ENCODE measurements at regions not wholly inside any gene's neighbourhood (a gene's known extent, or its start where the extent isn't known, plus 50 kb on each side); places are given as distances from the start of the nearest gene placed in this dataset.

DNA sequence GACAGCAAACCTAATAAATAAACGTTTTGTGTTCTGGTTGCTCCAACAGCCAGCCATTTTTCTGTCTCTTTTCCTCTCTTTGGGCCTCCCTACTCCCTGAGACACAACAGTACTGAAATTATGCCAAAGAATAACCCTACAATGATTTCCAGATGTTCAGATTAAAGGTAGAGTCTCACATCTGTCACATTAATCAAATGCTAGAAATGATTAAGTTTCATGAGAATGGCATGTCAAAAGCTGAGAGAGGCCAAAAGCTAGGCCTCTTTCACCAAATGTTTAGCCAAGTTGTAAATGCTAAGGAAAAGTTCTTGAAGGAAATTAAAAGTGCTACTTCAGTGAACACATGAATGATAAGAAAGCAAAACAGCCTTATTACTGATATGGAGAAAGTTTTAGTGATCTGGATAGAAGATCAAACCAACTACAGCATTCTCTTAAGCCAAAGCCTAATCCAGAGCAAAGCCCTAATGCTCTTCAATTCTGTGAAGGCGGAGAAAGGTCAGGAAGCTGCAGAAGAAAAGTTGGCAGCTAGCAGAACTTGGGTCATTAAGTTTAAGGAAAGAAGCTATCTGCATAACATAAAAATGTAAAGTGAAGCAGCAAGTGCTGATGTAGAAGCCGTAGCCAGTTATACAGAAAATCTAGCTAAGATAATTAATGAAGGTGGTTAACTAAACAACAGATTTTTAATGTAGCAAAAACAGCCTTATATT is 182.1 kb upstream of the NUDT6 start:
- DNase-seq, result no peak

DNA sequence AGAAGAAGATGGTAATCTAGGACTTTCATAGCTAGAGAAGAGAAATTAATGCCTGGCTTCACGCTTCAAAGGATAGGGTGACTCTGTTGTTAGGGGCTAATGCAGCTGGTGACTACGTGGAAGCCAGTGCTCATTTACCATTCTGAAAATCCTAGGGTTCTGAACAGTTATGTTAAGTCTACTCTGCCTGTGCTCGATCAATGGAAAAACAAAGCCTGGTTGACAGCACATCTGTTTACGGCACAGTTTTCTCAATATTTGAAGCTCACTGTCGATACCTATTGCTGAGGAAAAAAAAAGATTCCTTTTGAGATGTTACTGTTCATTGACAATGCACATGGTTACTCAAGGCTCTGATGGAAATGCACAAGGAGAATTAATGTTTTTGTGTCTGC is 182.6 kb upstream of the NUDT6 start:
- DNase-seq, result no peak

DNA sequence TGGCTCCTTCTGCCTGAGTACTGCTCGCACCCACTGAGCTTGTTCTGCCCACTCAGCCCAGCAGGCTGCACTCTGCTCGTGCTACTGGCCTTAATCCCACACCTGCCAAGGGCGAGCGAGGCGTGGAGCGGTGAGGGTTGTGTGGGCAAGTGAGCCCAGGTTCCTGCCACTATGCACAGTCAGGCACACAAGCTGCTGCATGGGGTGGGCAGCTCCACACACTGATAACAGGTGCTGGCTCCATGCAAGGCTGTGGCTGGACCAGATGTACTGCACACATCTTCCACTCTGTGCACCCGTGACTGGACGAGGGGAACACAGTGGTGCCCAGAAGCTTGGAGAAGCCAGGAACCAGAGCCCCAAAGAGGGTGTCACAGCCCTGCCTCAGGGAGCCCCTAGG is 184.3 kb upstream of the NUDT6 start:
- DNase-seq, result no peak

DNA sequence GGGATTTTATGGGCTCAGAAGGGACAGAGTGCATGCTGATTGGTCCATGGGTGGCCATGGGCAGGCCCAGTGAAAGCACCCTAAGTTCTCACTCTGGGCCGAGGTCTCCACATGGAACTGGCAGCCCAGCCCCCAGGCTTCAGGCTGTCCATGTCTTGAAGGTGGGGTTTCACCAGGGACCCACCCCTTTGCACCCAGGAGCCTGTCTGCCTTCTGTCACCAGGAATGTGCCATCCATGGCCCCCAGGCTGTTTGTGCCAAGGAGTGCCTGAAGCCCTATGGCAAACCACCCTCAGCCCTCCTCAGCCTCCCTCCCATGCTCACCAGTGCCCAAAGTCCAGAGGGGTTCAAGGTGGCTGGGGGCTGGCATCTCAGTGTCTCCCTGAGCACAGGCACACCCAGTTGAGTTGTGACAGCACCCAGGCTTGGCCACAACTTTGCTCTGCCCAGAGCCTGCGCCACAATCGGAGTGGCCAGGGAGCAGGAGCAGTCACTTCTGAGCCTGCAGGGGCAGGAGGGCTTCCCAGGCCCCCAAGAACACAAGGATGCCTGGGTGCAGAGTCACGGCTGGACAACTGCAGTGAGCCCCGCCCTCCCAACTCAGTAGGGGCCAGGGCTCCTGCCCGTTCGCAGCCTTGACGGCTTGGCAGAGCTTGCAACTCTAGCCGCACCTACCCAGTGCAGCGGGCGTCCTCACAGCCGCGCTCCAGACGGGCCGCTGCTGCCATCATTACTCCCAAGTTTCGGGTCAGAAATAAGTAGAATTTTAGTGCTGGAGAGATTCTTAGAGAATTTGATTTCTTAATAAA is 185.3 kb upstream of the NUDT6 start:
- no peak for DNase-seq

DNA sequence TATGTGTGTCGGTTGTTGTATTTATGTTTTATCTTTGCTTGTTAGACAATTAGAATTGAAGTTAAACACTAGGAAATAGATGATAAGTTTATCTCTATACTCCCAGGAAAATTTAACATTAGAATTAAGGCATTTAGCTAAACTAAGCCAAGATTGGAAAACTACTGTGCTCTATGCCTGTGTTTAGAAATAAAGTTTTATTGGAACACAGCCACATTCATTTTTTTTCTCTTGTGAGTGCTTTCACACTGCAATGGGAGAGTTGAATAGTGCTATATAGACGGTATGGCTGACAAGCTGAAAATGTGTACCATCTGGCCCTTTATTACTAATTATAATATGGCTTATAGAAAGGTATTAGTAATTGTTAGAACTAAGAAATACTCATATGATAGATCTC is 186.7 kb upstream of the NUDT6 start:
- DNase-seq, result no peak

DNA sequence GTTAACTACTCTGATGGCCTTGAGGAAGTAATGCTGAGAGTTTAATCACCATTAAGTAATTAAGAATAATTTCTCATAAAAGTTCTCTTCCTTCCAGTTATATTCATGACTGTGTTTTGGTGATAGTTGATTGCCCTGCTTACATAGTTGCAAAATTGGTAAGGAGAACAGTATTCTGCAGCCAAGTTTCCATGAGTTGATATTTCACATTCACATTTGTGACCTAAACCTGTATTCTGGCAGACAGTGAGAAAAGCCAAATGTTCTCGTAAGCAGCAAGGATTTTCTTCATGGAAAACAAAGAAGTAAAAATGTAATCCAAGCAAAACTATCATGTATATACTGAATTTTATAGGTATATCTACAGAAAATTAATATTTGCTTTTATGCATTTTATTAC is 187.8 kb upstream of the NUDT6 start:
- DNase-seq, result no peak

DNA sequence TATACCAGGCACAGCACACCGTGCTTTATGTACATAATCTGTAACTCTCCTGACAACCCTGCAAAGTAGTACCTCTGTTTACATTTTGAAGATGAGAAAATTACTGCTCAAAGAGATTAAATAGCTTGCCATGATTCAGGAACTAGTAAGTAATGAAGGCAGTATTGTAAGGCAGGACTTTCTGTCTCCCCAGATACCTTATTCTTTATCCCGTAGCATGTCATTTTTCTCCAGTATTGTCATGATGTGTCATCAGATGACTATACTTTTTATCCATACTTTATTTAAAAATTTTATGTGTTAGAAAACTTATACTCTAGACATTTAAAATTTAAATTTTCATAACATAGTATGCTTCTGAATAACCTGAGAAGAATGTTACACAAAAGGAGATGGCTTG is 188.3 kb upstream of the NUDT6 start:
- DNase-seq, result no peak

DNA sequence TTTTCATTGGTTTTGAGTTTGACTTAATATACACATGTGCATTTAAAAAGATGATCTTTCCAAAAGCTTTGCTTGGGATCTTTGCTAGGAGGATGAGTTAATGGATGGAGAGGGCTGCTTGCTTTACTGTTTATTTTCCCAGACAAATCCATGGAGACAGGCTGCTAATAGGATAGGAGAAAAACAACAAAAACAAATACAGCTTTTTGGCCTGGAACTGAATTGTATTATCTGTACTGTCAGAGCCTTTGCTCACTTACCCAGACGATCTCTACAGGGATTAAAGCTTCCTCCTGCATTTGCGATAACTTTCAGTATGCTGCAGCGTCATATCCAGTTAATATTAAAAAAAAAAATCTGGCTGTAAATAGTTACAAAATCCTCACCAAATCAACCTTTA is 190.8 kb upstream of the NUDT6 start:
- no peak for DNase-seq

DNA sequence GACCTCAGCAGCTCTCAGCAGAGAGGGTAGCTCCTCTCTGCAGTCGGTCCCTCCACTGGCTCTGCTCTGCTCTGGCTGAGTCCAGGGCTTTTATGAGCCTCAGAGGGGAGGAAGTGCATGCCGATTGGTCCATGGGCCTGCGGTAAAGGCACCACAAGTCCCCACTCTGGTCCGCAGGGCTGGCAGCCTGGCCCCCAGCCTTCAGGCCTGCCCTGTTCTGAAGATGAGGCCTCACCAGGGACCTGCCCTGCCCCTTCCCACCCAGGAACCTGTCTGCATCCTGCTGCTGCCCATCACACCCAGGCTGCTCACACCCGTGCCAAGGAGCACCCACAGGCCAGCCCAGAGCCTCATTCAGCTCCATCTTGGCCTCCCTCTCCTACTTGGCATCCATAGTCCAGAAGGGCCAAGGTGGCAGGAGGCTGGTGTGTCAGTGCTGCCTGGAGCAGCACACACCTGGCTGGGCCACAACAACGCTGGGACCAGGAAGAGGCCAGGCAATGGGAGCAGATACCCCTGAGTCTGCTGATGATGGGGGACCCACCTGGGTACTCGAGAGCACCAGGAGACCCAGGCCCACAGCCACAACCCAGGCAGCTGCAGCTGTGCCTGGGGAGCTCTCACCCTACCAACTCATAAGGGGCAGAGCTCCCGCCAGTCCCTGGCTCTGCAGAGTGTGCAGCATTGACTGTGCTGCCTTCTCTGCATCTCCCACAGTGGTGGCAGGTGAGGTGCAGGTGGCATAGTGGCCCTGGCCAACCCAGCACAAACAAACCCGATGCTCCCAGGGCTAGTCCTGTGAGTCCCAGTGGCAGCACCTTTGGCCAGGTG is 191.9 kb upstream of the NUDT6 start:
- DNase-seq, result no peak

DNA sequence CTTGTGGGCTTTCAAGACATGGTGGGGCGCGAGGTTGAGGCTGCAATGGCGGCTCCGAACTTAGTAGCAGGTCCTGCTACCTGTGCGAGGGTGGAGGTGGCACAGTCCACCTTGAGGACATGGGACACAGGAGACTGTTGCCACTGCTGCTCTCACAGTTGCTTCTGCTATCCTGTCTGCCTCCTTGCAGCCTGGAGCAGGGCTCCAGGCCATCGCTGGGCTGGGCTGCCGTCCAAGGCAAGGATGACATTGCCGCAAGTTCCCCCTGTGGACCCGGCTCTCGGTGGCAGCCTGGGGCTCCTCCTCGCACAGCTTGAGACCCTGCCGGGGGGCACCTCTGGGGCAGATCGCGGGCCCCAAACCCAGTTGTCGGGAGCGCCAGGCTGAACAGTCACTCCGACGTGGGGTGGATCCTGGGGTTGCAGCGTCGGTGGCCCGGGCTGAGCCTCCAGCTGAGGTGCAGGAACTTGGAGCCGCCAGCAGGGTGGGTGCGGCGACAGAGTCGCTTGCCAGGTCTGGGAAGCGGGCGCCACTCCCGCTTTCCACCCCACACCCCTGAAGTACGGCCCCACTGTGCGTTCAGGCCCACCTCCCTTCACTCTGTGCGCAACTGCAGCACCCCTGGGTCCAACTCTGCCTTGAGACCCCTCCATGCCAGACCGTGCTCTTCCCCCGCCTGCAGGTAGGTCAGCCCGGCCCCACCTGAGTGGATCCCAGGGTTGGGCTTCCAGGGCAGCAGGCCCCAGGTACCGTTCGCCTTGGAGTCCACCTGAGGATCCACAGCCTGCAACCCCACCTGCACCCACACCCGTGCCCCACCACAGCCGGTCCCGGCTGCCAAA is 192.7 kb upstream of the NUDT6 start:
- no peak for DNase-seq

DNA sequence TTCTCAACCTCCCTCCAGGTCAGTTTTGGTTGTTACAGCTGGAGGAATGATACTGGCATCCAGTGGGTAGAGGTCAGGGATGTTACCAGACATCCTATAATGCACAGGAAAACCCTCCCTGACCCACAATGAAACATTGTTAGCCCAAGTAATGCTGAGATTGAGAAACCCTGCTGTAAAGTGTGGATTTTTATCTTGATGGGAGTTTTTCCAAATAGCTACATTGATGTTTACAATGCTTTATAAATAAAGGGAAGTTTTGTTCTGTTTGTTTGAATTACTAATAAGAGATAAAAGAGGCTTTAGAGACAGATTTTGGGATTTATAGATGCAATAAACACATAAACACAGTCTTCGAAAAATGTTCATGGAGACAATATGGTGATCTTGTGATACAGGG is 194.0 kb upstream of the NUDT6 start:
- no peak for DNase-seq

DNA sequence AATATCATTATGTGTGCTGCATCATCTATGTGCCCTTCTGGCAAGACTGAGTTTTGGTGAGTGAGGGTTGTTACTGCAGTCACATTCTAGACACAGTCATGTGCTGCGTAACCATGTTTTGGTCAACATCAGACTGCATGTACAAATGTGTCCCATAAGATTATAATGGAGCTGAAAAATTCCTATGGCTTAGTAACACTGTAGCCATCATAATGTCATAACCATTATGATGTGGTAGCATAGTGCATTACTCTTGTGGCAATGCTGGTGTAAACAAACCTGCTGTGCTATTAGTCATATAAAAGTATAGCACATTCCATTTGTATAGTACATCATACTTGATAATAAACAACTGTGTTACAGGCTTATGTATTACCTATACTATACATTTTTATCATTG is 198.1 kb upstream of the NUDT6 start:
- DNase-seq, result no peak

DNA sequence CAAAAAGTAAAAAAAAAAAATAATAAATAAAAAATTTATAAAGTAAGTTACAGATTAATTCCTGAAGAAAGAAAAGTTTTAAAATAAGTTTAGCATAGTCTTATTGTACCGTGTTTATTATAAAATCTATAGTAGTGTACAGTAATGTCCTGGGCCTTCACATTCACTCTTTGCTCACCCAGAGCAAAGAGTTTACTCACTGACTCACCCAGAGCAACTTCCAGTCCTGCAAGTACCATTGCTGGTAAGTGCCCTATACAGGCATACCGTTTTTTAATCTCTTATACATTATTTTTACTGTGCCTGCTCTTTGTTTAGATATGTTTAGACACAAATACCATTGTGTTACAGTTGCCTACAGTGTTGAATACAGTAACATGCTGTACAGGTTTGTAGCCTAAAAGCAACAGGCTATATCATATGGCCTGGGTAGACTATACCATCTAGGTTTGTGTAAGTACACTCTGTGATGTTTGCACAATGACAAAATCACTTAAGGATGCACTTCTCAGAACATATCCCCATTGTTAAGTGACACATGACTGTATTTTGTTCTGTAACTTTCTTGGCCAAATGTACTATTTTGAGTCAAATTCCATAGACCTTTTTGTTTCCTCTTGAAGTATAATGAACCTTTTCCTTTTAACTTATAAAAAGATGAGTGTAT is 199.0 kb upstream of the NUDT6 start:
- DNase-seq, result no peak

DNA sequence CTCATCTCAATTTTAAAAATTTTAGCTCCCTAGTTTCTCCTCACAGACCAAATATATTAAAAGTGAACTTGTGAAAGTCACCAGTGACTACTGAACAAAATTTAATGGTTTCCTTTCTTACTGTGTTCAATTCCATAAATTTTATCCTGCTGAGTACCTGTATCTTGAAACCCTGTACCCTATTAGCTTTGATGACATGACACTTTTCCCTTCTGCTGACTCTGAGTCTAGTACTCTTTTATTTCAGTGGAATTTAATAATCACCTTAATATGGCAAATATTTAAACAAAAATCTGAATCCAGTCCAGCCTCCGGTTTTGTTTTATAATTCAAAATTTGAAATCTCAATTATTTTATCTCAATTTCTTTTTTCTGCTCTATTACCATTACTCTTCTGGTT is 203.1 kb upstream of the NUDT6 start:
- DNase-seq, result no peak

DNA sequence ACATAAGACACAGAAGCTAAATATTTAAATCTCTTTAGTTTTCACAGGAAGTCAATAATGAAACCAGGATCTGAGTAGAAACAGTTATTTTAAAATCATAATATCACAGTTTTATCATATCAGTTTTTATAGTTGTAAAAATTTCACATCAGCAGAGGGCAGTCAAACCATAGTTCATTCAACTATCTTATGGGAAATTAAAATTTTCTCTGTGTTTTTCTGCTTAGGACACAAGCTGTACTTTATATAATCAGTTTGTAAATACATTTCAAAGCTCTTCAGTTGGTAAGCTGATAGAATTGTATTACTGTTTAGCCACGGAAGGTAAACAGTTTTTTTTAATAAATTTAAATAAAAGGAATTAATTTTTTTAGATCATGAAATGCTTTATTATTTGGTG is 204.8 kb upstream of the NUDT6 start:
- DNase-seq, result peak; percentile 4

DNA sequence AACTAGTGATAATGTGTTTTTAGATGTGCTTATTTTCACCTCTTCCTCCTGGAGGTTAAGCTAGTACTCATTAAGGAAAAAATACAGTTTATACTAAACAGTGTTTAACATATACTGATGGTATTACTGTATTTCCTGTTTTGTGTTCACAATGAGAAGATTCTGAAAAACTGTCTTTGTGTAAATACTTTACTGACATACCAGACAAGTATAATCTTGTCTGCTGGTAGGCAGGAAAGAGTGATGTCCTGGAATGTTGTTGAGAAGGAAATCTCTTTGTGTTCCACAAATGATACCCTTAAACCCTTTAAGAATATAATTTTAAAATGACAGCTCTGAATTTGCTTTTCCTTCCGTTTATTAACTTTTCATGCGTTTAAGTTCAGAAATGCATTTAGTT is 205.5 kb upstream of the NUDT6 start:
- peak; percentile 5 for DNase-seq

DNA sequence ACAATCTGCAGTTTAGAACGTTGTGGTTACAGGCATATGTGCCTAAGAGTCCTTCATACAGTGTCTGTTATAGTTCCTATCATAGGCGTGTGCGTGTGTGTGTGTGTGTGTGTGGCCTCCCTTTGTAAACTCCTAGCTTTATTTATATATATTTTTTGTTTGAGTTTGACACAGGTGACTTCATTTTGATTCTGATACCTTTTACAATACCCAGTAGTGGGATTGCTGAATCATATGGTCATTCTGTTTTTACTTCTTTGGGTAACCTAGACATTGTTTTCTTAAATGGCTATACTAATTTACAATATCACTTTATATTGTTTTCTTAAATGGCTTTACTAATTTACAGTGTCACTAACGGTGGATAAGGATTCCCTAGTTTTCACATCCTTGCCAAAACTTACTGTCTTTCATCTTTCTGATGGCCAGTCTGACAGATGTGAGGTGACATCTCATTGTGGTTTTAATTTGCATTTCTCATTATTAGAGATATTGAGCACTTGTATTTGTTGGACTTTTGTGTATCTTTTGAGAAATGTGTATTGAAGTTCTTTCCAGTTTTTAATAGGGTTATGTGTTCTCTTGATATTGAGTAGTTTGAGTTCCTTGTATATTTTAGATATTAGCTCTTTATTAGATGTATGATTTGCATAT is 211.1 kb upstream of the NUDT6 start:
- no peak for DNase-seq

DNA sequence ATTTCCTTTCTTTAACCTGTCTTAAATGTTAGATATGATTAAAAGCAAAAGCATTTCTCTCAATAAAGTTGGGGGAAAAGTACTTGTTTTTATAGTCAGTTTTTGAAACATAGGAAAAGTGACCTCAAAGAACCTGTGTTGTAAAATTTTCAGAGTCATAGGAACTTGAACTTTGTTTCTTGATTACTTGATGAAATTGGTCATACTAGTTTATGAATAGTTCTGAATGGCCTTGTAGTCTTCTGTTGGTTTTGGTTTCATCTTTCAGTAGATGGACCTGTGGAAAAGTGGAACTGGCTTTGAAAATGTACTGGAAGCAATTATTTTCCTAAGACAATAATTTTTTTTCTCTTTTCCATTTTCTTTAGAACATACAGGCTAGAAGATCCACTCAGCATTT is 222.2 kb upstream of the NUDT6 start:
- no peak for DNase-seq

DNA sequence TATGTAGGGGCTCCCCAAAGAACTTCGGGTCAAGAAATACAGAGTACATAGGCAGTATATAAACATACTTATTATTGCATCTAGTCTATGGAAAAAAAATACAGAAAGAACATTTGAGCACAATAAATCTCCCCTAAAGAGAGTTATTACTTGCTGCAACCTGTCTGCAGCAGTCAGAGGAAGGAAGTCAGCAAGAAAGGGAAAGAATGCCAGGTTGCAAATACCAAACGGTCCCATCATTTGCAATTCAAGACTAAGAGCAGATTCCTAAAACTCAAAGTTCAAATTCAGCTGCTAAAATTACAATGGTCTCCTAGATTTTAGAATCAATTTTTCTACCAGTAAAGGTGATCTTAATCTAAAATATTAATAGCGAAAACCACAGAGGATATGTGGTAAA is 236.2 kb upstream of the NUDT6 start:
- DNase-seq, result no peak

DNA sequence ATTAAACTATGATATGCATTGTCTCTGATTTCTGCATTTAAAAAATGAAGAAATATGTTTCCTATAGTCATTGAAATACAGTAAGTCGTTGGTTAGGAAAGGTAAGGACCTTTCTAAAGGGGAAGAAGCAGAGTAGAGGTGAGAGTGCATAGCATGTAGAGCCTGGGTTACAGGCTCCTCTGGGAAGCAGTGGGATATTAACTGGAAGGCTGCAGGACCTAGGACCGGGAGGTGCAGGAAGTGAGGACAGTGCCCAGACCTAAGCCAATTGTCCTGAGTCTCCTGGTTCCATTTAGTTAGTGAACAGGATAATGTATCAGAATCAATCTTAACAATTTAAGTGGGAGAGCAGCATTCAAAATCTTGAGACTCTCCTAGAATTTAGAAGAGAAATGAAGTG is 237.1 kb upstream of the NUDT6 start:
- DNase-seq, result no peak

DNA sequence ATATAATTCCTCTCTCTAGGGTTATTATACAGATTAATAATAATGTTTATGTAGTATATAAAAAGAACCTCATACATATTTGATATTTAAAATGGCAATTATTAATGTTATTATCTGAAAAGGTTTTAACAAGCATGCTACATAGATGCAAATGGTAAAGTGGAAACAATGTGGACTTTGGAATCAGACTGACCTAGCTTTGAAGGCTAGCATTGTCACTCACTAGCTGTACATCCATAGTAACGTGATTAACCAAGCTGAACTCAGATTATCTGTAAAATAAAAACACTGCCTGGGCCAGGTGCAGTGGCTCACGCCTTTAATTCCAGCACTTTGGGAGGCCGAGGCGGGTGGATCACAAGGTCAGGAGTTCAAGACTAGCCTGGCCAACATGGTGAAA is 233.7 kb upstream of the SPRY1 start:
- DNase-seq, result no peak

DNA sequence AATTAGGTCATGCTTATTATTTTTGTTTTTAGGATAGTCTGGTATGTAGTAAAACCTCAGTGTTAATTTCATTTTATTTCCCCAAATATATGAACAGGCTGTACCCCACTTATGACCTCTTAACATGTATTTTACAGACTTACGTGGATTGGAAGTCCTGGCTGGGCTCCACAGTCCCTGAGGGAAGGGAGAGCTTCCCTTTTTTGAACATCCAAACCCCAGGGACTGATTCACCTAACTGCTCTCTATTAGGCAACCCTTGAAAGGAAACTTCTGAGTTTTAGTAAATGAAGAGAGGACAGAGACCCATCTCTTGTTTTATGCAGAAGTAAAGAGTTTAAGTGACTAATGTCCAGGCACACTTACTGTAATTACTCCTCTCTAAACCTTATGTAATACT is 233.1 kb upstream of the SPRY1 start:
- DNase-seq, result no peak
